ENCODE measurements at regions not wholly inside any gene's neighbourhood (a gene's known extent, or its start where the extent isn't known, plus 50 kb on each side); places are given as distances from the start of the nearest gene placed in this dataset.

DNA sequence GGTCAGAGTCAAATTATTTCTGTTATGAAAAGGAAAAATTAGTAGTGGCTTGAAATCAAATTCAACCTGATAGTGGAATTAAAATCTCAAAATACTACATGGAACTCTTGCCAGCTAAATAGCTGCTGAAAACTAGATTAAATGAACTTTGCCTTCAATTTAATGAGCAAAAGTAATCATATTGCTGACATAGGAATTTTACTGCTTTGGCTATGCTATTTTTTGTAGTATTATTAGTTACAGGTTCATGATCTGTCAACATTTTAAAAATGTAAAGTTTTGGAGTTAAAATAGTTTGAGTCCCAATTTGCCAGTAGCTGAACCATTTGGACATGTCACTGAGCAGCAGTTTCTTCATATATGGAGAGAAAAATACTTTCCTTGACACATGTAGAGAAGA is 81.4 kb downstream of the RERGL start:
- DNase-seq (ENCODE audit: low spot score in 2 of 2) = no peak
- no peak for ATAC-seq
- peaks cover 19% of the 10 kb centered on the region in 2 donors for H3K9me3 Mint-ChIP-seq
- H3K27ac Mint-ChIP-seq = no peak overlapping the region
- peaks cover 0 to 4% of the 10 kb centered on the region in 2 donors for H3K36me3 Mint-ChIP-seq

DNA sequence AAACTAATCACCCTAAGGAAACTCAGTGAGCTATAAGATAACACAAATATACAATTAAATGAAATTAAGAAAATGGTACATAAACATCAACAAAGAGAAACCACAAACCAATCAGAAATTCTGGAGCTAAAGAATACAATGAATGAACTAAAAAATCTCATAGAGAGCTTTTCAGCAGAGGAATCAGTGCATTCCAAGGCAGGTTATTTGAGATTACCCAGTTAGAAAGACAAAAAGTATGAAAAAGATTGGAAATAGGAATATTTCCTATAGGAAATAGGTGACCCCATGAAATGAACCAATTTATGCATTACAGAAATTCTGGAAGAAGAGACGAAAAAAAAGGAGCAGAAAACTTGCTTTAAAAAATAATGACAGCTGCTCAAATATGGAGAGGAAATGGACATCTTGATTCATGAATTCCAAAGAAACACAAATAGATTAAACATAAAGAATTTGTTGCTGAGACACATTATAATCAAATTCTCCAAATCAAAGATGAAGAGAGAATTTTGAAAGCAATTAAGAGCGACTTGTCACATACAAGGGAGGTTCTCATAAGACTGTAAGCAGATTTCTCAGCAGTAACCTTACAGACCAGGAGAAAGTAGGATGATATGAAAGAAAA is 90.7 kb downstream of the RERGL start:
- ATAC-seq (no peak), DNase-seq (ENCODE audit: low spot score in 2 of 2) (no peak)
- H3K27ac Mint-ChIP-seq = no peak overlapping the region
- H3K9me3 Mint-ChIP-seq = peaks cover 27 to 32% of the 10 kb centered on the region in 2 donors
- peaks cover 12 to 15% of the 10 kb centered on the region in 2 donors for H3K36me3 Mint-ChIP-seq

- DNase-seq (ENCODE audit: low spot score in 2 of 2) (peak in 1 of 2 donors; percentile 16), ATAC-seq (no peak)
- H3K36me3 Mint-ChIP-seq = no peaks in the 10 kb centered on the region
- peaks cover 0 to 4% of the 10 kb centered on the region in 2 donors for H3K9me3 Mint-ChIP-seq
- no peak overlapping the region for H3K27ac Mint-ChIP-seq
These were observed 97.9 kb downstream of the RERGL start for GRCh38 chr12:17992002-17992656.

GRCh38 chr12:17982556-17982955 is 107.4 kb downstream of the RERGL start:
- no peak overlapping the region for H3K27ac Mint-ChIP-seq
- DNase-seq (ENCODE audit: low spot score in 2 of 2) = no peak
- H3K36me3 Mint-ChIP-seq = no peaks in the 10 kb centered on the region
- peaks cover 9 to 11% of the 10 kb centered on the region in 2 donors for H3K9me3 Mint-ChIP-seq
- no peak for ATAC-seq

GRCh38 chr12:17976202-17976601 is 113.8 kb downstream of the RERGL start:
- ATAC-seq (no peak), DNase-seq (ENCODE audit: low spot score in 2 of 2) (no peak)
- no peak overlapping the region for H3K27ac Mint-ChIP-seq
- peaks cover 13 to 21% of the 10 kb centered on the region in 2 donors for H3K9me3 Mint-ChIP-seq
- no peaks in the 10 kb centered on the region for H3K36me3 Mint-ChIP-seq

DNA sequence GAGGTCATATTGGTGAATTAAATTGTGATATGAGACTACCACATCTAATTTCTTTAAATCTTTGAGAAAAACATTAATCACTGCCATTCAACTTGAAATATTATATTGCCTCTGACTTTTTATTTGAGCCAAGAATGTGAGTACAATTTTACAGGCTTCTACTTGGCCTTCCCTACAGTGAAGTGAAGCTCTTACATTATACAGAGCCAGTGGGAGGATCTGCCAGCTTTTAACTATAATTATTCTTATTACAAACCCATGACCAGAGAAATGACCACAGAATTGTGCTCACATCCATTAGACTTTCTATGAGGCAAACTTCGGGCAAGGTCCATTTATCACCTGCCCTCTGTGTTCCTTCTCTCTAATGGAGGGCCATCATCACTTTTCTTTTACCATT is 114.2 kb downstream of the RERGL start:
- ATAC-seq (no peak), DNase-seq (ENCODE audit: low spot score in 2 of 2) (no peak)
- H3K36me3 Mint-ChIP-seq = no peaks in the 10 kb centered on the region
- H3K27ac Mint-ChIP-seq = no peak overlapping the region
- H3K9me3 Mint-ChIP-seq = peaks cover 13 to 21% of the 10 kb centered on the region in 2 donors

- no peaks in the 10 kb centered on the region for H3K36me3 Mint-ChIP-seq
- ATAC-seq (no peak), DNase-seq (ENCODE audit: low spot score in 2 of 2) (no peak)
- H3K9me3 Mint-ChIP-seq = peaks cover 13 to 21% of the 10 kb centered on the region in 2 donors
- no peak overlapping the region for H3K27ac Mint-ChIP-seq
These were observed 114.8 kb downstream of the RERGL start for GRCh38 chr12:17975239-17975638.

GRCh38 chr12:17971850-17972249 is 118.1 kb downstream of the RERGL start:
- DNase-seq (ENCODE audit: low spot score in 2 of 2) = no peak
- H3K9me3 Mint-ChIP-seq = peaks cover 22 to 29% of the 10 kb centered on the region in 2 donors
- no peaks in the 10 kb centered on the region for H3K36me3 Mint-ChIP-seq
- H3K27ac Mint-ChIP-seq = no peak overlapping the region
- ATAC-seq = no peak

- peaks cover 0 to 7% of the 10 kb centered on the region in 2 donors for H3K36me3 Mint-ChIP-seq
- no peak for ATAC-seq
- no peak for DNase-seq (ENCODE audit: low spot score in 2 of 2)
- H3K9me3 Mint-ChIP-seq = peaks cover 10 to 11% of the 10 kb centered on the region in 2 donors
- no peak overlapping the region for H3K27ac Mint-ChIP-seq
These were observed 135.2 kb downstream of the RERGL start for GRCh38 chr12:17954788-17955187.

GRCh38 chr12:17950898-17951297 is 139.1 kb downstream of the RERGL start:
- ATAC-seq (no peak), DNase-seq (ENCODE audit: low spot score in 2 of 2) (no peak)
- no peak overlapping the region for H3K27ac Mint-ChIP-seq
- peaks cover 0 to 7% of the 10 kb centered on the region in 2 donors for H3K36me3 Mint-ChIP-seq
- peaks cover 10 to 15% of the 10 kb centered on the region in 2 donors for H3K9me3 Mint-ChIP-seq

GRCh38 chr12:17949558-17950141 is 140.3 kb downstream of the RERGL start:
- H3K27ac Mint-ChIP-seq = no peak overlapping the region
- no peak for DNase-seq (ENCODE audit: low spot score in 2 of 2)

DNA sequence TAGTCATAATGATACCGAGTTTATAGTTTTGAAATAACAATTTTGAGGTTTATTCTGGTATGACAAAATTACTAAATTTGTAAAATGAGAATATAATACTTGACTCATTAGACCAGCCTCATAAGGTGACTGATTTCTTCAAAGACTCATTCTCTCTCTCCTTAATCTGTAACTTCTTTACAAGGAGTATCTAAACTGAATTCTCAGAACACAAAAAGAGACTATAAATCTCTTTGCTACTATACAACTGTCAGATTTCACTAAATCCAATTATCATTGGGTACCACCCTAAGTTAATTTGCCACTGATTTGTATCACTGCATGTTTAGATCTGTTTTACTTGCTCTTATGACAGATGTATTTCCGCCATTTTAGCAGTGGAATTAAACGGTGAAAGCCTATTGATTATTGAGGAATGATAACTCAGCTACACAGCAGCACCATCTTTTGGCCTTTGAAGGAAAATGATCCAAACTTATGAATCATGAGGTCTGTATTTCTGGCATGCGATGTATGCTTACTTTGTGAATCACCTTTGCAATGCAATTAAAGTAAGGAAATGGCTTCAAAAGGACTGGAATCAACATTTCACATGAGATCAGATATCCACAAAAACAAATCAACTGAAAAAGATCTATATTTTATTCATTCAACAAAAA is 161.2 kb downstream of the RERGL start:
- Mint-ChIP-seq H3K27ac (no peak overlapping the region), H3K36me3 (no peaks in the 10 kb centered on the region), H3K9me3 (peaks cover 0 to 12% of the 10 kb centered on the region in 2 donors)
- DNase-seq (ENCODE audit: low spot score in 2 of 2) = no peak
- no peak for ATAC-seq

More at GRCh38 chr12:17949558-17950141, 140.3 kb downstream of the RERGL start:
- H3K9me3 Mint-ChIP-seq = peaks cover 10 to 15% of the 10 kb centered on the region in 2 donors
- no peak for ATAC-seq
- H3K36me3 Mint-ChIP-seq = peaks cover 0 to 7% of the 10 kb centered on the region in 2 donors

GRCh38 chr12:17918013-17918412 is 172.0 kb downstream of the RERGL start:
- Mint-ChIP-seq H3K27ac (no peak overlapping the region), H3K36me3 (no peaks in the 10 kb centered on the region), H3K9me3 (peaks cover 14 to 19% of the 10 kb centered on the region in 2 donors)
- DNase-seq (ENCODE audit: low spot score in 2 of 2) (no peak), ATAC-seq (no peak)

DNA sequence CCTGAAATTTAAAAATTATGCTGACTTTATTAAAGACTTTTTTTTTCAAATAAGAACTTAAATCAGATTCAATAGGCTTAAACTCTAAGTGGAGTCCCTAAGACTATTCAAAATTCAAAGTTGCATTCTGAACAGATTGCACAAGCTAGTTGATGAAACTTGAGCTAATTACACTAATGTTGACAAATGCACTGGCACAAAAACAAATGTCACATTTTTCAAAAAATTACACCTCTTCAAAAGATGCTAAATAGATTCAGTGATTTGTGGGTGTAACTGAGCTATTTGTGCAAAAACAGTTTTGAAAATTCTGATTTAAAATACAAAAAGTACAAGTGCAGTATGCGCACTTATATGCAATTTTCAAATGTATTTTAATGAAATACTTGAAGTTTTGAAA is 205.4 kb downstream of the RERGL start:
- Mint-ChIP-seq H3K36me3 (no peaks in the 10 kb centered on the region), H3K9me3 (peaks cover 4 to 17% of the 10 kb centered on the region in 2 donors), H3K27ac (no peak overlapping the region)
- ATAC-seq = no peak
- DNase-seq (ENCODE audit: low spot score in 2 of 2) = no peak

DNA sequence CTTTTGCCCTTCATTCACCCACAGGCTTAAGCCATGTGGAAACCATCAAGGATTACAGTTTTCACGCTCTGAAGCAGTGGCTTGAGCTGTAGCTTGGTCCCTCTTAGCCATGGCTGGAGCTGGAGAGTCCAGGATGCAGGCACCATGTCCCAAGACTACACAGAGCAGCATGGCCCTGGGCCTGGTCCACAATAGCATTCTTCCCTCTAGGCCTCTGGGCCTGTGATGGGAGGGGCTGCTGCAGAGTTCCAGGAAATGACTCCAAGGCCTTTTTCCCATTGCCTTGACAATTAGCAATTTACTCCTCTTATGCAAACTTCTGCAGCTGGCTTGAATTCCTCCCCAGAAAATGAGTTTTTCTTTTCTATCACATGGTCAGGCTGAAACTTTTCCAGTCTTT is 211.3 kb downstream of the RERGL start:
- Mint-ChIP-seq H3K36me3 (peaks cover 0 to 5% of the 10 kb centered on the region in 2 donors), H3K9me3 (peaks cover 24 to 34% of the 10 kb centered on the region in 2 donors), H3K27ac (no peak overlapping the region)
- DNase-seq (ENCODE audit: low spot score in 2 of 2) = no peak
- ATAC-seq = no peak

DNA sequence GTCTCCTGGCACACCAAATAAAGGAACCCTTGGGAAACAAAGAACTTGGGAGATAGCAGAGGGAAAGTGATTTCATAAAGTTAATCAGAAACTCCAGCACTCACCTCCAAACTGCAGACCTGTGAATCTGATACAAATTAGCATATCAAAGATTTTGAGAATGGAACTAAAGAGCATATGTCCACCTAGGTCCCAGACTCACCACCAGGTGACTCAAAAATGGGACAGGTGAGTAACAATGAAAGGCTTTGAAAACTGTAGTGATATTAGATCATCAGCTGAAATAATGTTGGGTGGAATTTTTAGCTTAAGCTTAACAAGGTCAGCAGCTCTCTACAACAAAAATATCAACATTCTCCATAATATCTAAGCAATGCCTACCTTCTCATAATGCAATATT is 214.8 kb downstream of the RERGL start:
- DNase-seq (ENCODE audit: low spot score in 2 of 2) = no peak
- Mint-ChIP-seq H3K27ac (no peak overlapping the region), H3K9me3 (peaks cover 28 to 39% of the 10 kb centered on the region in 2 donors)

DNA sequence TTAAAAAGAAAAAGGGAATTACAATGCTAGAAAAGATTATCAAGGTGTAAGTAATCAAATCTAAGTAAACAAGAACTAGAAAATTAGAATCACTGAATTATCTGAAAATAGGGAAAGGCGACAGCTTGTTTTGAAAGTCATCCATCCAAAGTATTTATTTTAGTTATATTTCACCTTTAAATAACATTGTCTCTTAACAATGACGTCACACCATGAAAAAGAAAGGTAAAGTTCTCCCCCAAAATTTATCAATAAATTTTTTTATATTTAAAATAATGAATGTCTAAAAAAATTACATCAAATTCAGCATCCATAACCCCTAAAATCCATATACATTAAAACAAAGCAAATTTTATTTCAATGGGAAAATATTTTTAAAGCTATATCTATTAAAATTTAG is 223.2 kb downstream of the RERGL start:
- DNase-seq (ENCODE audit: low spot score in 2 of 2) = no peak
- Mint-ChIP-seq H3K36me3 (peaks cover 0 to 4% of the 10 kb centered on the region in 2 donors), H3K9me3 (peaks cover 32 to 37% of the 10 kb centered on the region in 2 donors)

More for the DNA sequence above, 214.8 kb downstream of the RERGL start:
- H3K36me3 Mint-ChIP-seq = peaks cover 0 to 5% of the 10 kb centered on the region in 2 donors
- ATAC-seq = no peak

More for the DNA sequence above, 223.2 kb downstream of the RERGL start:
- ATAC-seq = no peak
- no peak overlapping the region for H3K27ac Mint-ChIP-seq

Data from activated naive CD4-positive, alpha-beta T cell treated with anti-CD3 and anti-CD28 coated beads, Interleukin-2, amount 50 U/mL, for 72 hours (primary cell).